T-helper 2 cell treated with Interferon-gamma antibody and Interleukin-4, amounts not matched to agents 5 μg/mL and 100 μg/mL, for 36 hours (primary cell): ENCODE measurements at regions not wholly inside any gene's neighbourhood (a gene's known extent, or its start where the extent isn't known, plus 50 kb on each side); places are given as distances from the start of the nearest gene placed in this dataset.

ENCODE experiments used
- DNase-seq: peaks from one replicate; pipeline ENCODE4 v3.0.0; 2021; ENCODE audit warnings: low spot score
- H3K27ac Mint-ChIP-seq: one replicate; pipeline ENCODE4 v1.8.0; 2021; ENCODE audit warnings: mild to moderate bottlenecking, mixed read lengths
- H3K27me3 Mint-ChIP-seq: one replicate; pipeline ENCODE4 v1.8.0; 2021; ENCODE audit warnings: low read depth, mixed read lengths
- H3K36me3 Mint-ChIP-seq: one replicate; pipeline ENCODE4 v1.8.0; 2021; ENCODE audit warnings: low read depth, mixed read lengths
- H3K4me1 Mint-ChIP-seq: one replicate; pipeline ENCODE4 v1.8.0; 2021; ENCODE audit warnings: low read depth, mixed read lengths
- H3K4me3 Mint-ChIP-seq: one replicate; pipeline ENCODE4 v1.8.0; 2022; ENCODE audit warnings: mild to moderate bottlenecking, moderate library complexity, mixed read lengths
- H3K9me3 Mint-ChIP-seq: one replicate; pipeline ENCODE4 v1.8.0; 2021; ENCODE audit warnings: mixed read lengths

- H3K27me3 Mint-ChIP-seq: peaks cover 7% of the 10 kb centered on the region
- H3K27ac Mint-ChIP-seq: no peak overlapping the region
- peaks cover 4% of the 10 kb centered on the region for H3K4me1 Mint-ChIP-seq
- H3K4me3 Mint-ChIP-seq: no peak overlapping the region
- no peaks in the 10 kb centered on the region for H3K9me3 Mint-ChIP-seq
- H3K36me3 Mint-ChIP-seq: no peaks in the 10 kb centered on the region
- DNase-seq: no peak
Observed at GRCh38 chr5:17135050-17135449, 82.4 kb upstream of the BASP1 start.

- Mint-ChIP-seq H3K4me1 (no peaks in the 10 kb centered on the region), H3K4me3 (no peak overlapping the region), H3K27me3 (no peaks in the 10 kb centered on the region), H3K27ac (no peak overlapping the region), H3K9me3 (no peaks in the 10 kb centered on the region), H3K36me3 (no peaks in the 10 kb centered on the region)
- DNase-seq: no peak
Observed at GRCh38 chr5:17143335-17143734, 74.1 kb upstream of the BASP1 start.

- no peak for DNase-seq
- Mint-ChIP-seq H3K27me3 (no peaks in the 10 kb centered on the region), H3K4me3 (no peak overlapping the region), H3K27ac (no peak overlapping the region), H3K4me1 (no peaks in the 10 kb centered on the region), H3K36me3 (no peaks in the 10 kb centered on the region), H3K9me3 (no peaks in the 10 kb centered on the region)
Observed at GRCh38 chr5:17146280-17146841, 71.1 kb upstream of the BASP1 start.

GRCh38 chr5:17147170-17147569 is 70.3 kb upstream of the BASP1 start:
- Mint-ChIP-seq H3K27ac (no peak overlapping the region), H3K9me3 (no peaks in the 10 kb centered on the region), H3K4me1 (no peaks in the 10 kb centered on the region), H3K4me3 (no peak overlapping the region), H3K27me3 (no peaks in the 10 kb centered on the region), H3K36me3 (no peaks in the 10 kb centered on the region)
- no peak for DNase-seq

GRCh38 chr5:17147617-17148016 is 69.8 kb upstream of the BASP1 start:
- Mint-ChIP-seq H3K4me1 (no peaks in the 10 kb centered on the region), H3K4me3 (no peak overlapping the region), H3K36me3 (no peaks in the 10 kb centered on the region), H3K9me3 (no peaks in the 10 kb centered on the region), H3K27me3 (no peaks in the 10 kb centered on the region), H3K27ac (no peak overlapping the region)
- DNase-seq: no peak

GRCh38 chr5:17148481-17148880 is 69.0 kb upstream of the BASP1 start:
- H3K9me3 Mint-ChIP-seq: no peaks in the 10 kb centered on the region
- no peaks in the 10 kb centered on the region for H3K36me3 Mint-ChIP-seq
- no peak for DNase-seq
- no peaks in the 10 kb centered on the region for H3K27me3 Mint-ChIP-seq
- H3K4me3 Mint-ChIP-seq: no peak overlapping the region
- no peaks in the 10 kb centered on the region for H3K4me1 Mint-ChIP-seq
- H3K27ac Mint-ChIP-seq: no peak overlapping the region

- no peaks in the 10 kb centered on the region for H3K36me3 Mint-ChIP-seq
- no peak for DNase-seq
- H3K4me1 Mint-ChIP-seq: no peaks in the 10 kb centered on the region
- H3K4me3 Mint-ChIP-seq: no peak overlapping the region
- H3K27ac Mint-ChIP-seq: no peak overlapping the region
- H3K27me3 Mint-ChIP-seq: no peaks in the 10 kb centered on the region
- no peaks in the 10 kb centered on the region for H3K9me3 Mint-ChIP-seq
Observed at GRCh38 chr5:17149786-17150185, 67.6 kb upstream of the BASP1 start.

- DNase-seq: no peak
- Mint-ChIP-seq H3K4me3 (no peak overlapping the region), H3K27ac (no peak overlapping the region), H3K9me3 (no peaks in the 10 kb centered on the region), H3K4me1 (no peaks in the 10 kb centered on the region), H3K36me3 (no peaks in the 10 kb centered on the region), H3K27me3 (no peaks in the 10 kb centered on the region)
Observed at GRCh38 chr5:17150531-17150930, 66.9 kb upstream of the BASP1 start.

GRCh38 chr5:17151686-17152085 is 65.7 kb upstream of the BASP1 start:
- Mint-ChIP-seq H3K9me3 (no peaks in the 10 kb centered on the region), H3K36me3 (no peaks in the 10 kb centered on the region), H3K27ac (no peak overlapping the region), H3K27me3 (no peaks in the 10 kb centered on the region), H3K4me1 (no peaks in the 10 kb centered on the region), H3K4me3 (no peak overlapping the region)
- DNase-seq: no peak

GRCh38 chr5:17154211-17154996 is 63.0 kb upstream of the BASP1 start:
- no peaks in the 10 kb centered on the region for H3K9me3 Mint-ChIP-seq

GRCh38 chr5:17156463-17156862 is 61.0 kb upstream of the BASP1 start:
- no peak for DNase-seq
- H3K9me3 Mint-ChIP-seq: no peaks in the 10 kb centered on the region
- no peaks in the 10 kb centered on the region for H3K36me3 Mint-ChIP-seq
- no peak overlapping the region for H3K4me3 Mint-ChIP-seq
- H3K27me3 Mint-ChIP-seq: no peaks in the 10 kb centered on the region
- no peaks in the 10 kb centered on the region for H3K4me1 Mint-ChIP-seq
- H3K27ac Mint-ChIP-seq: no peak overlapping the region

More at GRCh38 chr5:17154211-17154996, 63.0 kb upstream of the BASP1 start:
- H3K27ac Mint-ChIP-seq: no peak overlapping the region
- H3K4me1 Mint-ChIP-seq: no peaks in the 10 kb centered on the region
- DNase-seq: no peak
- no peaks in the 10 kb centered on the region for H3K36me3 Mint-ChIP-seq
- H3K4me3 Mint-ChIP-seq: no peak overlapping the region
- H3K27me3 Mint-ChIP-seq: no peaks in the 10 kb centered on the region

GRCh38 chr5:17157294-17157693 is 60.1 kb upstream of the BASP1 start:
- Mint-ChIP-seq H3K4me3 (no peak overlapping the region), H3K36me3 (no peaks in the 10 kb centered on the region), H3K4me1 (no peaks in the 10 kb centered on the region), H3K9me3 (no peaks in the 10 kb centered on the region), H3K27me3 (no peaks in the 10 kb centered on the region), H3K27ac (no peak overlapping the region)
- no peak for DNase-seq

GRCh38 chr5:17157916-17158529 is 59.4 kb upstream of the BASP1 start:
- DNase-seq: no peak
- no peaks in the 10 kb centered on the region for H3K27me3 Mint-ChIP-seq
- H3K36me3 Mint-ChIP-seq: no peaks in the 10 kb centered on the region
- no peak overlapping the region for H3K4me3 Mint-ChIP-seq
- H3K9me3 Mint-ChIP-seq: no peaks in the 10 kb centered on the region
- no peak overlapping the region for H3K27ac Mint-ChIP-seq
- H3K4me1 Mint-ChIP-seq: no peaks in the 10 kb centered on the region

GRCh38 chr5:17160756-17161040 is 56.7 kb upstream of the BASP1 start:
- Mint-ChIP-seq H3K4me3 (no peak overlapping the region), H3K36me3 (no peaks in the 10 kb centered on the region), H3K4me1 (no peaks in the 10 kb centered on the region), H3K9me3 (no peaks in the 10 kb centered on the region), H3K27me3 (no peaks in the 10 kb centered on the region), H3K27ac (no peak overlapping the region)
- no peak for DNase-seq

- H3K27me3 Mint-ChIP-seq: no peaks in the 10 kb centered on the region
- H3K9me3 Mint-ChIP-seq: no peaks in the 10 kb centered on the region
- H3K36me3 Mint-ChIP-seq: no peaks in the 10 kb centered on the region
- H3K27ac Mint-ChIP-seq: no peak overlapping the region
- H3K4me3 Mint-ChIP-seq: no peak overlapping the region
- no peak for DNase-seq
- H3K4me1 Mint-ChIP-seq: no peaks in the 10 kb centered on the region
Observed at GRCh38 chr5:17161662-17162061, 55.8 kb upstream of the BASP1 start.
